Skeletal muscle tissue (tissue), 3 donors: ENCODE measurements at regions not wholly inside any gene's neighbourhood (a gene's known extent, or its start where the extent isn't known, plus 50 kb on each side); places are given as distances from the start of the nearest gene placed in this dataset.

ENCODE experiments used
- H3K27ac ChIP-seq: one replicate; pipeline ENCODE4 v1.7.0; 2013; ENCODE audit warnings: mild to moderate bottlenecking, low read depth, low read length, inconsistent platforms
- H3K27me3 ChIP-seq, 3 donors: one replicate each; pipeline ENCODE4 v1.7.0; 2013; ENCODE audit warnings: low read length in 3 of 3; ENCODE audit not compliant: control insufficient read depth in 3 of 3, insufficient read depth in 3 of 3
- H3K36me3 ChIP-seq, 3 donors: one replicate each; pipeline ENCODE4 v1.7.0; 2013; ENCODE audit warnings: low read length in 3 of 3; ENCODE audit not compliant: control insufficient read depth in 3 of 3, insufficient read depth in 3 of 3
- H3K4me1 ChIP-seq, 3 donors: one replicate each; pipeline ENCODE4 v1.7.0; 2013; ENCODE audit warnings: low read length in 3 of 3, mild to moderate bottlenecking in 3 of 3; ENCODE audit not compliant: control insufficient read depth in 3 of 3, insufficient read depth in 3 of 3
- H3K4me3 ChIP-seq, 3 donors: one replicate each; pipeline ENCODE4 v1.7.0; 2013; ENCODE audit warnings: low read length in 3 of 3
- H3K9ac ChIP-seq, 3 donors: one replicate each; pipeline ENCODE4 v1.7.0; 2013; ENCODE audit warnings: low read length in 3 of 3, mild to moderate bottlenecking in 3 of 3, moderate library complexity in 2 of 3, low read depth in 1 of 3
- H3K9me3 ChIP-seq, 3 donors: one replicate each; pipeline ENCODE4 v1.7.0; 2013; ENCODE audit warnings: low read length in 3 of 3; ENCODE audit not compliant: control insufficient read depth in 3 of 3
- donor health status: Osteomylitis.

DNA sequence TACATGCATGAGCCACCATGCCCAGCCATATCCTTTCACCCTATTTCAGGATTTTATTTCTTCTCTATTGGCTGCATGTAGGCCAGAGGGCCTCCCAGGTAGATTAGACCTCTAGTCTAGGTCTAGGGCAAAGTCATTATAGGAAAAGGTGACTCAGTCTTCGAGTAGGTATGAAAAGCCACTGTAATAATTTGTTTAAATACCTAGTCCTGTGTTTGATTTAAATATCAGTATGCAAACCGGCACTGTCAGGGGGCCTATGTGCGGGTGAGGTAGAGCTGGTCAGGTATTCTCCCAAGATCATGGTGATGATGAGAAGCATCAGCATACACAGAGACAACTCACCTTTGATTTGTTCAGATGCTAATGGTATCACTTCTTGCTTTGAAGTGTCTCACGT lies 101.4 kb upstream of the UMPS start:
- no peak overlapping the region for H3K4me3 ChIP-seq
- no peak overlapping the region for H3K27ac ChIP-seq
- H3K9ac ChIP-seq, result no peak overlapping the region
- no peaks in the 10 kb centered on the region for H3K9me3 ChIP-seq
- peaks cover 10 to 12% (median 11%) of the 10 kb centered on the region in 3 donors for H3K36me3 ChIP-seq
- H3K4me1 ChIP-seq, result peaks cover 4 to 26% (median 15%) of the 10 kb centered on the region in 3 donors
- no peaks in the 10 kb centered on the region for H3K27me3 ChIP-seq

DNA sequence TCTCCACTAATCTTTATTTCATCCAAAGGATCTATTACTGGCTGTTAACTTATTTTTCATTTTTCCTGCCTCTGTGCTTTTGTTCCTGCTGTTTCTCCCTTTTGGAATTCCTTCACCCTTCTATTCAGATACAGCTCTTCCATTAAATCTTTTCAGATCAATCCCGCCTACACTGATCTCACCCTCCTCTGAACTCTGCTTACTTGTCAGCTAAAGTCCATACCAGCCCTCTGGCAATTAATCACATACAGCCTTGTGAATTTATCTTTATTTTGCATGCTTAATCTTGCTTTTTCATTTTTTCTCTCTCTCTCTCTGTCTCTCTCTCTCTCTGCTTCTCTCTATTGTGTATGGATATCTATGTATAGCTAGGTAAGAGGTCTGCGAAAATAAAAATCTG lies 100.8 kb upstream of the UMPS start:
- H3K27me3 ChIP-seq, result no peaks in the 10 kb centered on the region
- H3K4me1 ChIP-seq, result peaks cover 4 to 26% (median 15%) of the 10 kb centered on the region in 3 donors
- no peaks in the 10 kb centered on the region for H3K9me3 ChIP-seq
- no peak overlapping the region for H3K27ac ChIP-seq
- H3K9ac ChIP-seq, result no peak overlapping the region
- peaks cover 16 to 18% (median 18%) of the 10 kb centered on the region in 3 donors for H3K36me3 ChIP-seq
- no peak overlapping the region for H3K4me3 ChIP-seq

DNA sequence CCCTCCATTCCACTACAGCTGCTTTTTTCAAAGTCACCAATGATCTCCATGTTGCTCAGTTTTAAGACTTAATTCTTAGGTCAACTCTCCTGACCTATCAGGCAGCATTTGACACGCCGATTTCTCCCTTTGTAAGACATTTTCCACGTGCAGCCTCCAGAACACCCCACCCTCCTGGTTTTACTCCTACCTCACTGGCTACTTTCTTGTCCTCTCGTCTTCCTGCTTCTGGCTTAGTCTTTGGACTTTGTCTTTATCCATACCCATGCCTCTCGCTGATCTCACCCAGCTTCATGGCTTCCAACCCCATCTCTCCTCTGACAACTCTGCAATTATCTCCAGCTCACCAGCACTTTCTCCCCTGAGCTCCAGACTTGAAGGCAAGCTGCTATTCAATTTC lies 99.3 kb upstream of the UMPS start:
- Histone ChIP-seq H3K9ac (no peak overlapping the region), H3K36me3 (peaks cover 20 to 25% (median 20%) of the 10 kb centered on the region in 3 donors), H3K4me3 (no peak overlapping the region), H3K27ac (no peak overlapping the region), H3K9me3 (no peaks in the 10 kb centered on the region), H3K27me3 (no peaks in the 10 kb centered on the region), H3K4me1 (peaks cover 4 to 26% (median 15%) of the 10 kb centered on the region in 3 donors)

DNA sequence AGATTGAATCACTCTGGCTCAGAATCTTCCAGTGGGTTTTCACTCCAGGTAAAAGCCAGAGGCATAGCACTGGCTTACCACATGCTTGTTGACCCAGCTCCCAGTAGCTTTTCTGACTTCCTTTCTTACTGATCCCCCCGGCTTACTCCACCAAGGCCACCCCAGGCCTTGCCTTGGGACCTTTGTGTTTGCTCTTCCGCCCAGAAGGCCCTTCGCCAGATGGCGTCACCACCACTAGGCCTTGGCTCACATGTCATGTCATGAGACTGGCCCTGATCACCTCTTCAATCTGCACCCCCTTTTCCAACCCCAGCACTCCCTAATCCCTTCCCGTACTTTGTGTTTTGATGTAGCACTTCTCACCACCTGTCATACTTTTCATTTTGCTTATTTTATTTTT lies 98.5 kb upstream of the UMPS start:
- Histone ChIP-seq H3K27ac (no peak overlapping the region), H3K36me3 (peaks cover 20 to 25% (median 22%) of the 10 kb centered on the region in 3 donors), H3K4me1 (peaks cover 4 to 26% (median 15%) of the 10 kb centered on the region in 3 donors), H3K4me3 (no peak overlapping the region), H3K9ac (no peak overlapping the region), H3K27me3 (no peaks in the 10 kb centered on the region), H3K9me3 (no peaks in the 10 kb centered on the region)

DNA sequence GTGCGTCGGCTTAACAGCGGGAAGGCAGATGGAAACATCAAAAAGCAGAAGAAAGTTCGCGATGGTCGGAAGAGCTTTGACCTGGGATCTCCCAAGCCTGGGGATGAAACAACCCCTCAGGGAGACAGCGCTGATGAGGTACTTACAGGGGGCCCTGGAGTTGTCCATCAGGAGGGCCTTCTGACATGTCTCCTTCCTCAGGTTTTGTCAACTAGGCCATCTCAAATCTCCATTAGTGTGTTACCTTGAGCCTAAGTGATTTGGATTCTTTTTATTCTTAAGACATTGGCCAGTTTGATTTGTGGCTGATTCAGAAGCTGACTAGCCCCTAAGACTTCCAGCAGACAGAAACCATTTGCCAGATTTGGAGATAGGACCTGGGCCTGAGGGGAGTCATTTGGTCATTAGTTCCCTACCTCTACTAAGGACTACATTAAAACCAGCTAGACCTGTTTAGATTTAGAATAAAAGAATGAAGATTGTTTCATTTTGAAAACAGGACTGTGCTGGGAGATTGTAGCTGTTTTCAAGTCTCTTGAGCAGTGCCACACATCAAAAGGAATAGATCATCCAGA lies 97.6 kb upstream of the UMPS start:
- Histone ChIP-seq H3K27me3 (no peaks in the 10 kb centered on the region), H3K9me3 (no peaks in the 10 kb centered on the region), H3K9ac (no peak overlapping the region), H3K27ac (no peak overlapping the region), H3K36me3 (peaks cover 20 to 29% (median 25%) of the 10 kb centered on the region in 3 donors), H3K4me1 (peaks cover 0 to 21% (median 9%) of the 10 kb centered on the region in 3 donors), H3K4me3 (no peak overlapping the region)

DNA sequence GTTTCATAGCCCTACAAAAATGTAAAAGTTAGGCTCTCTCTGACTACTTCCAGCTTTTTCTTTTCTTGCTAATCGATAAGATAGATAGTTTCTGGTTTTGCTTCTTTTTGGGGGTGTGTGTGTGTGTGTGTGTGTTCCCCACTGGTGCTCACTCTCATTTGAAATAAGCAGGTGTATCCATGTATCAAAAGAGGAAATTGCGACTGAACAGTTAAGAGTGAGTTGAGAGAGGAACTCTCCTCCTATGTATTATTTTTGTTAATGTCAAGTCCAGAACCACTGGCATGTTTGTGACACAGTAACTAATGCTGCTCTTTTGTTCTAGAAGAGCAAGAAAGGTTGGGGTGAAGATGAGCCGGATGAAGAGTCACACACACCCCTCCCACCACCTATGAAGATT lies 96.7 kb upstream of the UMPS start:
- H3K36me3 ChIP-seq, result peaks cover 20 to 31% (median 25%) of the 10 kb centered on the region in 3 donors
- no peaks in the 10 kb centered on the region for H3K9me3 ChIP-seq
- no peaks in the 10 kb centered on the region for H3K27me3 ChIP-seq
- no peak overlapping the region for H3K27ac ChIP-seq
- H3K4me3 ChIP-seq, result no peak overlapping the region
- peaks cover 0 to 18% (median 8%) of the 10 kb centered on the region in 3 donors for H3K4me1 ChIP-seq
- no peak overlapping the region for H3K9ac ChIP-seq

DNA sequence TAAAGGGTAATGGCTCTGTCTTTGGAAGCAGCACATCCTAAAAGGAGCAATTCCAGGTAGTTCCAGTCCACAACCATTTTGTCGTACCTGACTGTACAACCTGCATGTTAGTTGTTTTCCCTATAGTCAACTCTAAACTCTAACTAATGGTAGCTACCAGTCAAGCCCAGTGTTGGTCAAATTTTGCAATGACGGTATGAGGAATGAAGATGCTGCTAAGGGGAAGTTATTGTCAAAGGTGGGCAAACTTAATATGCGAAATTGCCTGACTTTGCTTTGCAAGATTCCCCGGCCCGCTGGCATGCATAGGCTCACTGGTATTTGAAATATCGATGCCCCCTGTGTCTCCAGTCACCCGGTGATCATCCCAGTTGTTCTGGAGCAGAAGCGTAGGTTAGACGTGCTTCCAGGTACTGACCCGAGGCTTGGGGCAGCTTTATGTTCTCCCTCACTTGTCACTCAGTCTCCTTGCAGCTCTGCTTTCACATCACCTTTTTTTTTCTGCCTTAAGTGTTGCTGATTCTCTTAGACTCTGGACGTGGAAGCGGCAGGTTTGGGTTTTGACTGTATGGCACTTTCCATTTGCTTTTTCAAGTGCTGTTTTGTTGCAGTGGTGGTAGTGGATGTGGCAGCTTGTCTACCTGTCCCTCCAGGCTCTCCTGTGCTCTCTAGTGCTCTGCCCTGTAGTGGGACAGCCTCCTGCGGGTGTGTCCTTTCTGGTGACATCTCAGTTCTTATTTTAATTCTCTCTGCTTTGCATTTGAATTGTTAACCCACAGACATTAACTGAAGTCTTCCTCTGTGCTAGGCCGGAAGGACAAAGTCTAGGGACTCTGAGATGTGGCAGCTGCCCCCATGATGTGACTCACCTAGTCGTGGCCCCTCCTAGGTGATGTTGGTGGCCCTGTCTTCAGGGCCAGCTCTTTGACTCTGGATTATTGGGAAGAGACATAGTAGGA lies 95.8 kb upstream of the UMPS start:
- Histone ChIP-seq H3K4me1 (peaks cover 0 to 18% (median 5%) of the 10 kb centered on the region in 3 donors), H3K9me3 (no peaks in the 10 kb centered on the region), H3K27ac (no peak overlapping the region), H3K4me3 (no peak overlapping the region), H3K9ac (no peak overlapping the region), H3K27me3 (no peaks in the 10 kb centered on the region), H3K36me3 (peaks cover 21 to 31% (median 27%) of the 10 kb centered on the region in 3 donors)

DNA sequence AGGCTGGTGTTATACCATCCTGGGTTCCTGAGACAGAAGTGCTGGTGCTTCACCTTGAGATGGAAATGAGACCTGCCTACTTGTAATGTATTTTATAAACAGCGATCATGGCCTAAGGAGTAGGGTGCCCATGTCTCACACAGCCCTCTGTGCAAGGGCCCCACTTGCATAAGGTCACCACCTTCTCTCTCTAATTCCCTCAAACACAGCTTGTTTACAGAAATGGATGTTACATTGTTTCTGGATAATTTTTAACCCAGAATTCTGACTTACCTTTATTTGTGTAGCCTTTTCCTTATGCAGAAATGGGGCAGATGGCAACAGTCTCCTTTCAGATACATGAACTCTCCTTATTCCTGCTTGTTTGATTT lies 95.1 kb upstream of the UMPS start:
- Histone ChIP-seq H3K4me3 (no peak overlapping the region), H3K27ac (no peak overlapping the region), H3K4me1 (peaks cover 0 to 18% (median 5%) of the 10 kb centered on the region in 3 donors), H3K27me3 (no peaks in the 10 kb centered on the region), H3K9me3 (no peaks in the 10 kb centered on the region), H3K9ac (no peak overlapping the region), H3K36me3 (peaks cover 23 to 31% (median 27%) of the 10 kb centered on the region in 3 donors)

DNA sequence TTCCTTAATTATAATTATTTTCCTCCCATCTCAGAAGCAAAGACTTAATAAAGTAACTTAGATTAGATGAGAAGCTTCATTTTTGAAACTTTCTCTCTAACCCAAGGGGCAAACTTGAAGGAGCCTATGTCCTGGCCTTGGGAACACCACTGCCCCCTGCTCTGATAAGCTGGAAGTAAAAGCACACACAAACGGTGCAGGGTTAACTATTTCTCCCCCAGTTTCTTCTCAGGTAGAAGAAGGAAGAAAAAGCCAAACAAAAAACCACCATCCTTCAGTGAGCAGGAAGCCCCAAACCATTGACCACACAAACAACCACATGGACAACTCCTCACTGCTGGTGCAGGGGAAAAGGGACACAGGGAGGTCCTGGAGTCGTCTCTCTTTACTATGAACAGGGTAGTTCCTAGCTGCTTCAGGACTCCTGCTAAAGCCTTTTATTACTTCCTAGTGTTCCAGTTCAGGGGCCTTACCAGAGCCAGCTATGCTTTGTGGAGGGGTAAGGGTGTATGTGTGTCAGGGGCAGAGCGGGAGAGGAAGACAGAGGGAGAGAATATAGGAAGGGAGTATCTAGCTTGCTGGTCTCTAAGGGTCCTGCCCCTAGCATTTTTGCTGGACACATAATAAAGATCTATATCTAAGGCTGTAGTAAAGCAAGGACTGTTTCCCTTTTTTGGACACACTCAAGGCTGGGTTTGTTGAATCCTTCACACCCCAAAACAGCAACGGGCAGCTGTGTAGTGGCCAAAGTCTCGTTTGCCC lies 94.0 kb upstream of the UMPS start:
- H3K27ac ChIP-seq, result no peak overlapping the region
- no peak overlapping the region for H3K9ac ChIP-seq
- no peaks in the 10 kb centered on the region for H3K9me3 ChIP-seq
- H3K36me3 ChIP-seq, result peaks cover 23 to 31% (median 27%) of the 10 kb centered on the region in 3 donors
- peaks cover 0 to 12% (median 5%) of the 10 kb centered on the region in 3 donors for H3K4me1 ChIP-seq
- H3K27me3 ChIP-seq, result no peaks in the 10 kb centered on the region
- H3K4me3 ChIP-seq, result no peak overlapping the region
